Fibroblast of pulmonary artery (primary cell): ENCODE measurements at regions not wholly inside any gene's neighbourhood (a gene's known extent, or its start where the extent isn't known, plus 50 kb on each side); places are given as distances from the start of the nearest gene placed in this dataset.
"Not testable (repeated sequence)": the region's sequence is repeated elsewhere in the genome, so short reads cannot be mapped to it uniquely, and the experiment has no call there.

Experiments used
- DNase-seq: peaks from one replicate; pipeline ENCODE4 v3.0.0-alpha.2; 2010; ENCODE audit warnings: low read depth
- H3K4me3 ChIP-seq: replicated peaks from 2 replicates; pipeline ENCODE4 v1.5.1; 2011; ENCODE audit warnings: low read depth, mild to moderate bottlenecking, control low read depth, low read length, moderate library complexity
- TF ChIP-seq, protein P1 (sequence below): IDR thresholded peaks from 2 replicates; pipeline ENCODE4 v1.5.1; 2011; ENCODE audit warnings: mild to moderate bottlenecking, control low read depth, low read length, inconsistent platforms; ENCODE audit errors: missing control alignments

GRCh38 chr4:91838181-91838861 lies 465.4 kb upstream of the GRID2 start:
- TF ChIP-seq, protein P1, sequence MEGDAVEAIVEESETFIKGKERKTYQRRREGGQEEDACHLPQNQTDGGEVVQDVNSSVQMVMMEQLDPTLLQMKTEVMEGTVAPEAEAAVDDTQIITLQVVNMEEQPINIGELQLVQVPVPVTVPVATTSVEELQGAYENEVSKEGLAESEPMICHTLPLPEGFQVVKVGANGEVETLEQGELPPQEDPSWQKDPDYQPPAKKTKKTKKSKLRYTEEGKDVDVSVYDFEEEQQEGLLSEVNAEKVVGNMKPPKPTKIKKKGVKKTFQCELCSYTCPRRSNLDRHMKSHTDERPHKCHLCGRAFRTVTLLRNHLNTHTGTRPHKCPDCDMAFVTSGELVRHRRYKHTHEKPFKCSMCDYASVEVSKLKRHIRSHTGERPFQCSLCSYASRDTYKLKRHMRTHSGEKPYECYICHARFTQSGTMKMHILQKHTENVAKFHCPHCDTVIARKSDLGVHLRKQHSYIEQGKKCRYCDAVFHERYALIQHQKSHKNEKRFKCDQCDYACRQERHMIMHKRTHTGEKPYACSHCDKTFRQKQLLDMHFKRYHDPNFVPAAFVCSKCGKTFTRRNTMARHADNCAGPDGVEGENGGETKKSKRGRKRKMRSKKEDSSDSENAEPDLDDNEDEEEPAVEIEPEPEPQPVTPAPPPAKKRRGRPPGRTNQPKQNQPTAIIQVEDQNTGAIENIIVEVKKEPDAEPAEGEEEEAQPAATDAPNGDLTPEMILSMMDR, result no peak
- peak; percentile 60 for DNase-seq
- no peak overlapping the region for H3K4me3 ChIP-seq

GRCh38 chr4:91840359-91840758 lies 463.4 kb upstream of the GRID2 start:
- no peak for DNase-seq
- no peak overlapping the region for H3K4me3 ChIP-seq
- TF ChIP-seq, protein P1, result no peak

DNA sequence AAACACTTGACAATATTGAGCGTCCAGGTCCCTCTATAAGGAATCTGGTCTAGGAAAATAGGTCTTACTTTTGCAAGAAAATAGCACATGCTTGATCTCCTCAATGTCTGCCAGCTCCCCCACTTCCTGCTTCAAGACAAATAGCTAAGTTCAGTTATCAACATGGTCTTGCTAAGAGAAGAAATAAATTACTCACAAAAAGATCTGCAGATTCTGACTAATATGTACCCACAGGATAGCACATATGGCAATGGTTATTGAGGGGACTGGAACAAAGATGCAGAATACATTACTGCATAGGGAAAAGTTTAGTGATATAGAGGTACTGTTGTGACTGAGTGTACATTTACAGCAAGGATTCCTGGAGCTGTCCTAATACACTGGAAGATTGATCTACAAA lies 457.5 kb upstream of the GRID2 start:
- no peak for DNase-seq
- TF ChIP-seq, protein P1, result no peak
- H3K4me3 ChIP-seq, result no peak overlapping the region

GRCh38 chr4:91851456-91851855 lies 452.3 kb upstream of the GRID2 start:
- no peak overlapping the region for H3K4me3 ChIP-seq
- TF ChIP-seq, protein P1, result no peak
- DNase-seq, result no peak

DNA sequence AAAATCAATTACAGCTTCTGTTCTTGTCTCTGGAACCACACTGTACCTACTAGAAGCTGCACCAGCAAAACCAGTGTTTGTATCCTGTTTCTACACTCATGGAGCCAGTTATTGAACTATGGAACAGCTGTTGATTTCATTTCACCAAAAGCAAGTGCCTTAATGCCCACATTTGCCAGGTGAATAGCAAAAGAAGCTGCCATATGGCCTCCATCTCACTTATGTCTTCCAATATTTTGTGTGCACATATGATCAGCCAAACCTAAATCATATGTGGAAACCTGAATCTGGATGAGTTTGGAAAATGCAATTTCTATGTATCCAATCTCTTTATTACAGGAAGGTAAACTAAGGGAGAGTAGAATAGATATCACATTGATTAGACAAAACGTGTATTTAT lies 415.8 kb upstream of the GRID2 start:
- TF ChIP-seq, protein P1, result no peak
- DNase-seq, result no peak
- no peak overlapping the region for H3K4me3 ChIP-seq

GRCh38 chr4:91891217-91891616 lies 412.5 kb upstream of the GRID2 start:
- H3K4me3 ChIP-seq, DNase-seq: not testable (repeated sequence)

GRCh38 chr4:91894006-91894405 lies 409.8 kb upstream of the GRID2 start:
- no peak overlapping the region for H3K4me3 ChIP-seq
- TF ChIP-seq, protein P1, result no peak
- DNase-seq, result no peak
